Effector memory CD4-positive, alpha-beta T cell (primary cell): ENCODE measurements at regions not wholly inside any gene's neighbourhood (a gene's known extent, or its start where the extent isn't known, plus 50 kb on each side); places are given as distances from the start of the nearest gene placed in this dataset.

Experiments used
- DNase-seq, 3 donors: peaks; one replicate each; pipeline ENCODE4 v3.0.0-alpha.2; 2020
- H3K27ac ChIP-seq: 2 replicates; pipeline ENCODE4 v1.7.0; 2013; ENCODE audit warnings: mild to moderate bottlenecking, low read length, moderate library complexity; ENCODE audit not compliant: insufficient read depth, poor library complexity, severe bottlenecking
- H3K27me3 ChIP-seq: replicated peaks from 2 replicates; pipeline ENCODE4 v1.7.0; 2013; ENCODE audit warnings: mild to moderate bottlenecking, low read length; ENCODE audit not compliant: insufficient read depth, control insufficient read depth, poor library complexity, severe bottlenecking
- H3K36me3 ChIP-seq: 2 replicates; pipeline ENCODE4 v1.7.0; 2013; ENCODE audit warnings: mild to moderate bottlenecking, low read length, moderate library complexity; ENCODE audit not compliant: control insufficient read depth, insufficient read depth
- H3K4me1 ChIP-seq: 2 replicates; pipeline ENCODE4 v1.7.0; 2013; ENCODE audit warnings: low read length, mild to moderate bottlenecking; ENCODE audit not compliant: control insufficient read depth, insufficient read depth, poor library complexity, severe bottlenecking
- H3K4me3 ChIP-seq: 2 replicates; pipeline ENCODE4 v1.7.0; 2013; ENCODE audit warnings: low read length, low read depth, mild to moderate bottlenecking; ENCODE audit not compliant: insufficient read depth, poor library complexity, severe bottlenecking
- H3K9me3 ChIP-seq: 2 replicates; pipeline ENCODE4 v1.7.0; 2013; ENCODE audit warnings: mild to moderate bottlenecking, low read length, moderate library complexity; ENCODE audit not compliant: control insufficient read depth

- H3K36me3 ChIP-seq = no peaks in the 10 kb centered on the region
- no peak overlapping the region for H3K27ac ChIP-seq
- DNase-seq = no peak
- H3K4me1 ChIP-seq = no peaks in the 10 kb centered on the region
- H3K9me3 ChIP-seq = no peaks in the 10 kb centered on the region
- no peaks in the 10 kb centered on the region for H3K27me3 ChIP-seq
- no peak overlapping the region for H3K4me3 ChIP-seq
Observed at GRCh38 chr3:144660186-144660585, 688.6 kb downstream of the DIPK2A start.

- Histone ChIP-seq H3K27me3 (no peaks in the 10 kb centered on the region), H3K9me3 (no peaks in the 10 kb centered on the region), H3K4me3 (no peak overlapping the region), H3K36me3 (no peaks in the 10 kb centered on the region), H3K4me1 (no peaks in the 10 kb centered on the region), H3K27ac (no peak overlapping the region)
- DNase-seq = no peak
Observed at GRCh38 chr3:144662729-144663128, 691.1 kb downstream of the DIPK2A start.

GRCh38 chr3:144663456-144664436 lies 692.1 kb downstream of the DIPK2A start:
- H3K27ac ChIP-seq = no peak overlapping the region
- no peaks in the 10 kb centered on the region for H3K4me1 ChIP-seq
- no peaks in the 10 kb centered on the region for H3K9me3 ChIP-seq
- DNase-seq = no peak
- H3K4me3 ChIP-seq = no peak overlapping the region
- H3K36me3 ChIP-seq = no peaks in the 10 kb centered on the region
- no peaks in the 10 kb centered on the region for H3K27me3 ChIP-seq

GRCh38 chr3:144665567-144666053 lies 694.0 kb downstream of the DIPK2A start:
- Histone ChIP-seq H3K27ac (no peak overlapping the region), H3K9me3 (no peaks in the 10 kb centered on the region), H3K4me3 (no peak overlapping the region), H3K4me1 (no peaks in the 10 kb centered on the region), H3K36me3 (no peaks in the 10 kb centered on the region), H3K27me3 (no peaks in the 10 kb centered on the region)
- DNase-seq = no peak

- Histone ChIP-seq H3K4me3 (no peak overlapping the region), H3K4me1 (no peaks in the 10 kb centered on the region), H3K27me3 (no peaks in the 10 kb centered on the region), H3K27ac (no peak overlapping the region), H3K9me3 (no peaks in the 10 kb centered on the region), H3K36me3 (no peaks in the 10 kb centered on the region)
- no peak for DNase-seq
Observed at GRCh38 chr3:144670571-144670970, 698.9 kb downstream of the DIPK2A start.

GRCh38 chr3:144677103-144677502 lies 705.5 kb downstream of the DIPK2A start:
- H3K4me1 ChIP-seq = no peaks in the 10 kb centered on the region
- H3K27me3 ChIP-seq = no peaks in the 10 kb centered on the region
- DNase-seq = no peak
- no peaks in the 10 kb centered on the region for H3K9me3 ChIP-seq
- no peak overlapping the region for H3K27ac ChIP-seq
- no peaks in the 10 kb centered on the region for H3K36me3 ChIP-seq
- H3K4me3 ChIP-seq = no peak overlapping the region

GRCh38 chr3:144683065-144683464 lies 711.4 kb downstream of the DIPK2A start:
- no peaks in the 10 kb centered on the region for H3K4me1 ChIP-seq
- H3K36me3 ChIP-seq = no peaks in the 10 kb centered on the region
- H3K27me3 ChIP-seq = no peaks in the 10 kb centered on the region
- H3K4me3 ChIP-seq = no peak overlapping the region
- DNase-seq = no peak
- no peaks in the 10 kb centered on the region for H3K9me3 ChIP-seq
- no peak overlapping the region for H3K27ac ChIP-seq

- DNase-seq = no peak
- Histone ChIP-seq H3K36me3 (no peaks in the 10 kb centered on the region), H3K4me1 (no peaks in the 10 kb centered on the region), H3K9me3 (no peaks in the 10 kb centered on the region), H3K27me3 (no peaks in the 10 kb centered on the region), H3K4me3 (no peak overlapping the region), H3K27ac (no peak overlapping the region)
Observed at GRCh38 chr3:144687862-144688261, 716.2 kb downstream of the DIPK2A start.

- Histone ChIP-seq H3K27ac (no peak overlapping the region), H3K9me3 (no peaks in the 10 kb centered on the region), H3K4me1 (no peaks in the 10 kb centered on the region), H3K4me3 (no peak overlapping the region), H3K36me3 (no peaks in the 10 kb centered on the region), H3K27me3 (no peaks in the 10 kb centered on the region)
- DNase-seq = no peak
Observed at GRCh38 chr3:144692488-144692887, 720.9 kb downstream of the DIPK2A start.

- Histone ChIP-seq H3K27ac (no peak overlapping the region), H3K4me3 (no peak overlapping the region), H3K36me3 (no peaks in the 10 kb centered on the region), H3K9me3 (no peaks in the 10 kb centered on the region), H3K4me1 (no peaks in the 10 kb centered on the region), H3K27me3 (no peaks in the 10 kb centered on the region)
- DNase-seq = no peak
Observed at GRCh38 chr3:144708437-144708836, 736.8 kb downstream of the DIPK2A start.
